Keratinocyte (primary cell): ENCODE measurements at regions not wholly inside any gene's neighbourhood (a gene's known extent, or its start where the extent isn't known, plus 50 kb on each side); places are given as distances from the start of the nearest gene placed in this dataset.

ENCODE experiments used
- CTCF ChIP-seq, 3 experiments: IDR thresholded peaks in 1 of 3; conservative IDR thresholded peaks in 1 of 3; optimal IDR thresholded peaks in 1 of 3; 2 replicates in 2 of 3; 3 replicates in 1 of 3; pipeline versions ENCODE3 to v1.5.1; 2011; ENCODE audit warnings: low read length in 3 of 3, mild to moderate bottlenecking in 3 of 3, moderate library complexity in 2 of 3, control low read depth in 1 of 3, inconsistent platforms in 1 of 3; ENCODE audit not compliant: insufficient read depth in 2 of 3; ENCODE audit errors: extremely low read depth in 1 of 3
- EZH2 ChIP-seq: IDR thresholded peaks from one replicate; pipeline ENCODE4 v1.6.1; 2012; ENCODE audit warnings: inconsistent platforms, mild to moderate bottlenecking, low read length, moderate library complexity

DNA sequence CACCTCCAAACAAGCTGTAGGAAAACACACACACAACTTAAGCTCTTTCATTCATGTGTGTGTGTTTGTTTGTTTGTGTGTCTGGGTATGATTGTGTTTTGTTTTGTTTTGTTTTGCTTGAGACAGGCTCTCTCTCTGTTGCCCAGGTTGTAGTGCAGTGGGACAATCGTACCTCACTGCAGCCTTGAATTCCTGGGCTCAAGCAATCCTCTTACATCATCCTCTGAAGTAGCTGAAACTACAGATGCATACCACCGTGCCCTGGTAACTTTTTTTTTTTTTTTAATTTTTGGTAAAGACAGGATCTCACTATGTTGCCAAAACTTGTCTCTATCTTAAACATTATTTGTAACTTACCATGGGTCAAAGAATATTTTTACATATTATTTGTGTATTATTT, 431.7 kb downstream of the SLITRK1 start:
- no peak for TF ChIP-seq CTCF (optimal IDR thresholded peaks at IDR 0.05 in 1 of 3, IDR thresholded peaks at IDR 0.05 in 1 of 3, conservative IDR thresholded peaks at IDR 0.05 in 1 of 3; ENCODE audit: extremely low read depth in 1 of 3, insufficient read depth in 2 of 3, low read length in 3 of 3)
- no peak for TF ChIP-seq EZH2
